Testis (tissue), 2 donors: ENCODE measurements at regions not wholly inside any gene's neighbourhood (a gene's known extent, or its start where the extent isn't known, plus 50 kb on each side); places are given as distances from the start of the nearest gene placed in this dataset.

Source experiments
- POLR2A ChIP-seq: fragments of 450-650 bp; IDR thresholded peaks from one replicate; pipeline ENCODE4 v1.6.1; 2017; ENCODE audit warnings: antibody characterized with exemption, mild to moderate bottlenecking, moderate library complexity
- TF ChIP-seq, protein P1 (sequence below), 3 experiments: fragments of 450-650 bp in 2 of 3; fragments of 200-600 bp in 1 of 3; sonication (generic) in 1 of 3; IDR thresholded peaks; one replicate each; pipeline ENCODE4 v1.5.1; 2016 to 2019; ENCODE audit warnings: antibody characterized with exemption in 3 of 3, mild to moderate bottlenecking in 2 of 3, moderate library complexity in 1 of 3

DNA sequence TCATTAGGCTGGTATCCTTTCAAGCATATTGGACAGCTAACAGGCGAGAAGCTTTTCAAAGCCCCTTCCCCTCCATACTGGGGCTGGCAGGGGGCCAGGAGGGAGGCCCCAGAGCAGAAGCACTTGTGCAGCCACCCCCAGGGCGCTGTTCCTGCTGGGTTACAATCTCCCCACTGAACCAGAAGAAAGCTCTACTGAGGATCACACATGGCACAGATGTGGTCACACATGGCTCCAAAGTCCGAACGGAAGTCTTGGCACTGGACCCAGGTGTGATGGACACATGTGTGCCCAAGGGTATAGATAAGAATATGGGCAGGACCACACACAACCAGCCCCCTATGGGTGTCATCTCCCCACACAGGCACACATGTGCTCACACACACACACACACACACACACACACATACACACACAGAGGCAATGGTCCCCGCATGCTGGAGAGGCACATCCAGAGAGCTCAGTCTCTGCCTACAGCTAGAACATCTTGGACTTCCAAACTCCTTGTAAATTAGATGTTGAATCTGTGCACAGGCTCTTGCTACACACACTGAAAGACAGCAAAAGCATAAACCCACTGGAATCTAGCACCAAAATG lies 56.4 kb downstream of the TTC32 start:
- TF ChIP-seq, protein P1, sequence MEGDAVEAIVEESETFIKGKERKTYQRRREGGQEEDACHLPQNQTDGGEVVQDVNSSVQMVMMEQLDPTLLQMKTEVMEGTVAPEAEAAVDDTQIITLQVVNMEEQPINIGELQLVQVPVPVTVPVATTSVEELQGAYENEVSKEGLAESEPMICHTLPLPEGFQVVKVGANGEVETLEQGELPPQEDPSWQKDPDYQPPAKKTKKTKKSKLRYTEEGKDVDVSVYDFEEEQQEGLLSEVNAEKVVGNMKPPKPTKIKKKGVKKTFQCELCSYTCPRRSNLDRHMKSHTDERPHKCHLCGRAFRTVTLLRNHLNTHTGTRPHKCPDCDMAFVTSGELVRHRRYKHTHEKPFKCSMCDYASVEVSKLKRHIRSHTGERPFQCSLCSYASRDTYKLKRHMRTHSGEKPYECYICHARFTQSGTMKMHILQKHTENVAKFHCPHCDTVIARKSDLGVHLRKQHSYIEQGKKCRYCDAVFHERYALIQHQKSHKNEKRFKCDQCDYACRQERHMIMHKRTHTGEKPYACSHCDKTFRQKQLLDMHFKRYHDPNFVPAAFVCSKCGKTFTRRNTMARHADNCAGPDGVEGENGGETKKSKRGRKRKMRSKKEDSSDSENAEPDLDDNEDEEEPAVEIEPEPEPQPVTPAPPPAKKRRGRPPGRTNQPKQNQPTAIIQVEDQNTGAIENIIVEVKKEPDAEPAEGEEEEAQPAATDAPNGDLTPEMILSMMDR (IDR thresholded peaks at IDR 0.05) = no peak
- no peak for TF ChIP-seq POLR2A
